ENCODE measurements at regions not wholly inside any gene's neighbourhood (a gene's known extent, or its start where the extent isn't known, plus 50 kb on each side); places are given as distances from the start of the nearest gene placed in this dataset.

DNA sequence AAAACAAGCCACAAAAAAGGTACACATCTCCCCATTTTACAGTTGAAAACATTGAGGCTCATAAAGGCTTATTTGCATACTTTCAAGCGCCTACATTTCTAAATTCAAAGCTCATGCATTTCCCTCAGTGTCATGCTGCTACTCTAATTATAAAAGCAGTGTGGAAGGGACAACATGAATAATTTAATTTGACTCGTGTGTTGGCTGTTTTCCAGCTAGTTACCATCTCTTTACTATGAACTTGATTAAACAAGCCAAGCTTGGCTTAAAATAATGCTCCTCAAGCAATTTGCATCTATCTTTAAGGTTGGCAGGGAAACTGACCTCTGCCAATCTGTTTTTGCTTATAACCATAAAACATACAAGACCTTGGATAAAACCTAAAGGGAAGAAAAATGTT is 252.5 kb upstream of the NEIL3 start:
- no peak for DNase-seq

DNA sequence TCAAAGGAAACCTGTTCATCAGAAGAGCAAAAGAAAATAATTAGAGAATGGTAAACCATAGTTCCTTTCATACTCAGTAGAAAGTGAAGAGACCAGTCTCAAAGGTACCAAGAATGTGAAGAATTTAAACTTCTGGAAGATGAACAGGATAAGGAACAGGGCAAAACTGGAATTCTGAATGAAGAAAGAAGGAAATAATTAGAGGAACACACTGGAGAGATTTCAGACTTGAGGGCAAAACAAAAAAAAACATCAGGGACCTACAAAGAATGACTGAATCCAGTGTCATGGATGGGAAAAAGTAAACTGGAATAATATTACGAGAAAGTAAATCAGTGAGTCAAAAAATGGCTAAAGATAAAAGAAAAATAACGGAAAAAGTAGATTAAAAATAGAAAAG is 245.6 kb upstream of the NEIL3 start:
- no peak for DNase-seq

GRCh38 chr4:177064729-177065394 is 244.8 kb upstream of the NEIL3 start:
- DNase-seq: no peak

GRCh38 chr4:177066746-177067145 is 242.9 kb upstream of the NEIL3 start:
- DNase-seq: no peak

DNA sequence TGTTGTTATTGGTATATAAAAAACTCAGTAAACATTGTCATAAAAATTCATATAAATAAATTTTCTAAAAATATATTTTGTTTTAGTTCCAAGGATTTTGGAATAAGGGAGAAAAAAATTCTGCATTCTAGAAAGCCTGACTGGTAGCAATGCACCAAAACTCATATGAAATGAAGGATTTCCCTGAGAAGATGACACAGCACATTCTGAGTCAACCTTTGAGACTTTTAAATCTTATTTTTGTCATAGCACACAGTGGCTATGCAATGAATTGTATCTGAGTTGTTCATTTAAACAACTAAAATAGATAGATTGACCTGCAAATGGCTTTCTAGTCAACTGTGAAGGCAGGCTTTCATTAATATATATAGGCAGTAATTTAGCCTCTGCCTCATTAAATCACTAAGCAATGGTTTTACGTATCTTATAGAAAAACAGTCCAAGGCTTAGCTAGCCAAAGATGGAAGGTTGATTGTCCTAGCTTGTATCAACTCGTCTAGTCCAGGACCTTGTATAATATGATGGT is 239.1 kb upstream of the NEIL3 start:
- DNase-seq: no peak

GRCh38 chr4:177077095-177077971 is 232.3 kb upstream of the NEIL3 start:
- DNase-seq: no peak

DNA sequence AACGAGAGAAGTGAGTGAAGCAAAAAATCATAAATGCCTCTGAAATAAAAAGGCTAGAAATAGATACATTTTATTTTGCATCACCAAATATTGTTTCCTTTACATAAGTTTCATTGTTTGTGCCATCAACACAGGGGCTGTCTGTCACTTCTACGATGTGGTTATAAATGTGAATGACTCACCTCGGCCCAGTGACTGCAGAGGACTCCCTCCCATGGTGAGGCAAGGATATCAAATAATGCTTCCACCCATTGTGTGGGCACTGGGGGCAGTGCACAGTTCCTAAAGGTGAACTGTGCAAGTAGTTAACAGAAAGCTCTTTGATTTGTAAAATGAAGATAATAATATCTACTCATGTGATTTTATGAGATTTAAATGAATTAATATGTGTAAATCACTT is 230.3 kb upstream of the NEIL3 start:
- no peak for DNase-seq

DNA sequence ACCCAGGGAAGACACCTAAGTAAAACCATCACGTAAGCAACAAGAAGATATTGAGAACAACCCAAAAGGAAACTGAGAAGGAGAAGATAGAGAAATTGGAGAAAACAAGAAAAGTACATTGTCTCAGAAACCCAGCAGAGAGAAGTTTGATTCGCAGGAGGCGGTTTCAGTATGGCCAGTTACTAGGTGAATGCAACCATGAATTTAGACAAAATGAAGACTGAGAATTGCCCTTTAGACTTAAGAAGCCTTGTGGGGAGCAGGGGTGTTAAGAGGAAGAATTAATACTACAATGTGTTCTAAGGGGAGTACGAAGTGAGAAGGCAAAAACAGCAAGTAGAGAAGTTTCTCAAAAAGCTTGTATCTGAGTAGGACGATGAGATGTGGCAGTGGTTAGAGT is 229.3 kb upstream of the NEIL3 start:
- DNase-seq: no peak

DNA sequence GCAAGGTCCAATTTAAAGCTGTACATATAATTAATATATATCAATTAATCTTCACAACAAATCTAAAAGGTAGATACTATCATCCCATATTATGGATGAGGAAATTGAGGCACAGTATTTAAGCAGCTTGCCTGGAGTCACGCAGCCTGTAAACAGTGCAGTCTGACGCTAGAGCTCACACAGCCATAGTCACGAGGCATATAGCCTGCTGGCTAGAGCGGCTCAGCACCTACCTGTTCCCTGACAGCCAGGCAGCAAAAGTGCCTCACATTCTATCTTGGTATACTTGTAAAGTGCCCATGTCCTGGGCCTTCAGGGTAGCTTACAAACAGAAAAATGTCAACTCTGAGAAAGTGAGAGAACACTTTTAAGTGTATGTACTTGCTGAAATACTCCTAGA is 222.6 kb upstream of the NEIL3 start:
- DNase-seq: no peak

DNA sequence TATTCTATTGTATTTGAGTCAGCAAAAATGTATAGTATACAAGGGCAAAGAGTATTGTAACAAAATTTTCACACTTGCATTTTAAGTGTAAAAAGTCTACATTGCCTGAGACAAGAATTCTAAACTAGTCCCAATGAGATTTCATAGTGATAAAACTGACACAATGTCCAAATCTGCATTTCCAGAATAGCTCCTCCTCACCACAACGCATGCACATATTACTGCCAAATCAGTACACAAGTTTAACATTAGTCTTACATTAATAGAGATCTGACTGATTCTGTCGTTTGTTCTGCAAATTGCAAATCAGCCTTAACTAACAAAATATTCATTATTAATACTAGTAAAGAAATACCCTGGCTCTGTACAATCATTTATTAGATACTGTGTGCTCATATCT is 222.2 kb upstream of the NEIL3 start:
- DNase-seq: no peak

GRCh38 chr4:177091515-177091914 is 218.2 kb upstream of the NEIL3 start:
- no peak for DNase-seq

GRCh38 chr4:177092807-177093206 is 216.9 kb upstream of the NEIL3 start:
- DNase-seq: no peak

DNA sequence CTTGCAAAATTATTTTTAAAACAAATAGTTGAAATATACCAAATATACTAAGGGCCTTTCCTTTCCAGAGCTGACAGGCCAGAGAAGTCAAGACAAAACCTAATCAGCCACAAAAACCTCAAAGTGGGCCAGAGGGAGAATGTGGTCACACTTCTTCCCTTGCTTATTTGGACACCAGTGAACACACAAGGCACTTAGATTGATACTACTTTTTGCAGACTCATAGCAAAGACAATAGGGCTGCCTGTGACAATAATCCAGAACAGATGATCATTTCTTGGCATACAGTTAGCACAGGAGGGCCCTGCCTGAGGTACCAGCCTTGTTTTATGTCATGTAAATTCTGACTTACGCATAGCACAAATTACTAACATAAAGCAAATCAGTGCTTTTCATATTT is 215.7 kb upstream of the NEIL3 start:
- no peak for DNase-seq

DNA sequence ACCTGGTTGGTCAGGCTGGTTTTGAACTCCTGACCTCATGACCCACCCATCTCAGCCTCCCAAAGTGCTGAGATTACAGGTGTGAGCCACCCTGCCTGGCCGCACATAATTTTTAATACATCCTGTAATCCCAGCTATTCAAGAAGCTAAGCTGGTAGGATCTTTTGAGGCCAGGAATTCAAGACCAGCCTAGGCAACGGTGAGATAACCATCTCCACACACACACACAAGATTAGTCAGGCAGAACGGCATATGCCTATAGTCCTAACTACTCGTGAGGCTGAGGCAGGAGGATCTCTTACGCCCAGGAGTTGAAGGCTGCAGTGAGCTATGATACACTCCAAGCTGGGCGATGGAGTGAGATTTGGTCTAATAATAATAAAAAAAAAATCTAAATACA is 212.4 kb upstream of the NEIL3 start:
- DNase-seq: no peak

DNA sequence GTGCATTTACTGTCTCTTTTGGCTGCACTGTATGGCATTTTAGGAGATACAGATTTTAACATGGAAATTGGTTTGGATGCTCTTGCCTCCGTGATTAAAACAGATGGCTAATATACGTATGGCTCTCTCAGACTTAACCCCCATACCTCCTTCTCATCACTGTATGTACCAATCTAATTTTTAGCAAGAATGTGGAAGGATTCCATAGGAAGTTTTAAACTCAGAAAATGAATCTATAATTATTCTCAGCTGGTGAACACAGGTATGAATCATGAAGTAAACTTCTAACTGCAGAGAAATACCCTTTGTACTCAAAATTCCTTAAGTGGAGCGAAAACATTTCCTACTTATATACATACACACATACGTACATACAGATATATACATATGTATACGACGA is 210.5 kb upstream of the NEIL3 start:
- no peak for DNase-seq

GRCh38 chr4:177100307-177100706 is 209.4 kb upstream of the NEIL3 start:
- no peak for DNase-seq

DNA sequence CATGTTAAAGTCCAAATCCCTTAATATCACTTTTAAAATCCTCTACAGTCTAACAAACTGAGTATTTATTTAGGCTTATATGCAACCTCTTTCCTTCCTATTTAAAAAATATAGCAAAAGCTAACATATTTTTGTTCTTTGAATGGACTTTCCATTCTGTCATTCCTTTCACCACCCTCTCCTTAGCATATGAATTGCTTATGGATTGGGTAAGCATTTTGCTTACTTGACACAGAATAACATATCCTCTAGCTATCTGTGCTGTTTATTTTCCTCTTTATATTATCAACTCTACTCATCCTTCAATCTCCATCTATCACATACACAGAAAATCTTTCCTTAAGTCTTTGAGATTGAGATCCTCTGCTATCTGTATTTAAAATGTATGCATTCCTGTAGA is 206.1 kb upstream of the NEIL3 start:
- no peak for DNase-seq

DNA sequence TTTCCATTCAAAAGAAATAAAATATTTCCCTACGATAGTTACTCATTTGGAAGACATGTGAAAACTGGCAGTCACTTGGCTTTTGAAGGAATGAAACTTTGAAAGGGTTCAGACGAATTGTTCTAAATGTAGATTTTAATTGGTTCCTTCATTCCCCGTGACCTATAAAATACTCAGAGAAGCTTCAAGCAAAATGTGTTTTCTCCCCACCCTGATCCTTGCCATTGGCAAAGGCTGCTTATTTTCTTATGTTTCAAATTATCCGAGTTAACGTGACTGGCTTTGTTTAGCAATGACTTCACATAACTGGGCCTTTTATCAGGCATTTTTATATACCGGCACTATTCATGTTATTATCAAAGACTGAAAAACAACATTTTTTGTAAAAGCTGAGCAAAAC is 204.1 kb upstream of the NEIL3 start:
- no peak for DNase-seq

DNA sequence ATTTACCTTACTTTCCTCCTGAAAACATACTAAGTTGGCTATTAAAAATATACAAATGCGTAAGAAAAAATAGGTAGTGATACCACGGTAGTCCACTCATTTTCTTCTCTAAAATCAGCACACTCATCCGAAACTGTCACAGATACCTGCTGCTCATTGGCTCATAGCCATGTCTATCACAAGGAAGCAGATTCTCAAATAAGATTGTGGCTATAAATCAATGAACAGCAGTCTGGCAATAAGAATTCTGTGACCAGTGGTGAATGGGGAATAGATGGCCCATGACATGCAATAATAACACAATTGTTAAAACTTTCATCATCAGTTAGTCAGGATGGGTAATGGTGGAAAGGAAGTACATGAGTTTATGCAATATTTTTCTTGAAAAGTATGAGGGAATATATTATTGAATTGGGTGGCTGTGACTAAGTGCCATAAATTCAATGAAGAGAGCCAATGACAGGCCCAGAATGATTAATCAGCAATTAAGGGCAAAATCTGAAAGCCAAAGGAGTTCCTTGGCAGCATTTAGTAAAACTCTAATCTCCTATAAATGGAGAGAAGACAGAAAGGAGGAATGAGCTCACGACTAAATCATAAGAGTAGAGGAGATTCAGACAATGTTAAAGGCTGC is 202.3 kb upstream of the NEIL3 start:
- no peak for DNase-seq

GRCh38 chr4:177108708-177109107 is 201.0 kb upstream of the NEIL3 start:
- DNase-seq: no peak

GRCh38 chr4:177109769-177110168 is 199.9 kb upstream of the NEIL3 start:
- no peak for DNase-seq

GRCh38 chr4:177116161-177116560 is 193.5 kb upstream of the NEIL3 start:
- DNase-seq: no peak

GRCh38 chr4:177117256-177117655 is 192.4 kb upstream of the NEIL3 start:
- no peak for DNase-seq

- DNase-seq: no peak
Observed at GRCh38 chr4:177118596-177118995, 191.1 kb upstream of the NEIL3 start.

Data from NCI-H2029 (cell line).